ENCODE measurements at regions not wholly inside any gene's neighbourhood (a gene's known extent, or its start where the extent isn't known, plus 50 kb on each side); places are given as distances from the start of the nearest gene placed in this dataset.

DNA sequence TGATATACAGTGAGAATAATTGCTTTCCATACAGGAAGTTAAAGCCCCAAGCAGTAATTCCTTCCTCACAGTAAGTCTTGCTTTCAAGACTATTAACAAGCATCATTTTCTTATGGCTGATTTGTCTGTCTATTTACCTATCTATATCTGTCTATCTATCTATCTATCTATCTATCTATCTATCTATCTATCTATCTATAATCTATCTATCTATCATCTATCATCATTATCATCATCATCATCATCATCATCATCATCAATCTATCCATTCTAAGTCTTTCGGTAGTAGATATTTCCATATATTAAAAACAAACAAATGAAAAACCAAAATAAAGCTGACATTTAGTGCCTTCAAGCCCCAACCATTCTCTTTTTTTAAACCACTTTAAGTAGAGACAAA, 224.4 kb upstream of the RXFP2 start:
- TF ChIP-seq ZNF274 (IDR thresholded peaks at IDR 0.05; ENCODE audit: low read depth, low read length) (no peak), YY1 (IDR thresholded peaks at IDR 0.05; ENCODE audit: insufficient read depth, insufficient read length) (no peak), SUZ12 (IDR thresholded peaks at IDR 0.05; ENCODE audit: extremely low read depth, insufficient read depth, insufficient read length) (no peak)
- no peaks in the 10 kb centered on the region for H3K36me3 ChIP-seq (ENCODE audit: insufficient read depth, insufficient read length, low read length)
- no peaks in the 10 kb centered on the region for H3K27me3 ChIP-seq (ENCODE audit: insufficient read depth, insufficient read length)
- H3K9me3 ChIP-seq (ENCODE audit: insufficient read depth, low read length): no peaks in the 10 kb centered on the region
- DNase-seq (ENCODE audit: low read depth, low spot score): no peak
- H3K4me1 ChIP-seq (ENCODE audit: insufficient read depth, insufficient read length): no peaks in the 10 kb centered on the region
- H3K9ac ChIP-seq (ENCODE audit: insufficient read length, low read depth): no peak overlapping the region
- H3K4me3 ChIP-seq (ENCODE audit: insufficient read length, low read depth): no peak overlapping the region

DNA sequence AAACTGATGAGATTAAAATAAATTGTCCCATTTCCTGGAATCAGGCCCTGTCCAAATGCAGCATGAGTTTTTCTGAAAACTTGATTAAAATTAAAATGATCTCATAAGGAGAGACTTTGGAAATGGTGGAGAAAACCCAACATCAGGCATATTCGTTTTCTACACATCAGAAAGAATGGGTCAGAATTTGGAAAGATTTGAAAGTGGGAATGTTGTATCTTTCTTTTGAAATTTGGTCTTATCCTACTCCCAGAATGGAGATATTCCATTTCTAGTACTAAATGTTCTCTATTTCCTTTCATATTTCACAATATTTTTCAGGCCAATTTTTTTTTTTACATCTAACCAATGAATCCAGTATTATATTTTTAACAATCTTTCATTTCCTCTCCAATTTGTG, 223.9 kb upstream of the RXFP2 start:
- no peaks in the 10 kb centered on the region for H3K27me3 ChIP-seq (ENCODE audit: insufficient read depth, insufficient read length)
- no peaks in the 10 kb centered on the region for H3K9me3 ChIP-seq (ENCODE audit: insufficient read depth, low read length)
- no peaks in the 10 kb centered on the region for H3K4me1 ChIP-seq (ENCODE audit: insufficient read depth, insufficient read length)
- no peak overlapping the region for H3K9ac ChIP-seq (ENCODE audit: insufficient read length, low read depth)
- DNase-seq (ENCODE audit: low read depth, low spot score): no peak
- H3K36me3 ChIP-seq (ENCODE audit: insufficient read depth, insufficient read length, low read length): no peaks in the 10 kb centered on the region
- no peak for TF ChIP-seq YY1 (IDR thresholded peaks at IDR 0.05; ENCODE audit: insufficient read depth, insufficient read length)
- no peak for TF ChIP-seq ZNF274 (IDR thresholded peaks at IDR 0.05; ENCODE audit: low read depth, low read length)
- no peak for TF ChIP-seq SUZ12 (IDR thresholded peaks at IDR 0.05; ENCODE audit: extremely low read depth, insufficient read depth, insufficient read length)
- no peak overlapping the region for H3K4me3 ChIP-seq (ENCODE audit: insufficient read length, low read depth)

GRCh38 chr13:31517599-31517998, 221.7 kb upstream of the RXFP2 start:
- no peak overlapping the region for H3K4me3 ChIP-seq (ENCODE audit: insufficient read length, low read depth)
- DNase-seq (ENCODE audit: low read depth, low spot score): no peak
- H3K36me3 ChIP-seq (ENCODE audit: insufficient read depth, insufficient read length, low read length): no peaks in the 10 kb centered on the region
- no peaks in the 10 kb centered on the region for H3K27me3 ChIP-seq (ENCODE audit: insufficient read depth, insufficient read length)
- H3K9ac ChIP-seq (ENCODE audit: insufficient read length, low read depth): no peak overlapping the region
- H3K9me3 ChIP-seq (ENCODE audit: insufficient read depth, low read length): no peaks in the 10 kb centered on the region
- H3K4me1 ChIP-seq (ENCODE audit: insufficient read depth, insufficient read length): no peaks in the 10 kb centered on the region
- no peak for TF ChIP-seq YY1 (IDR thresholded peaks at IDR 0.05; ENCODE audit: insufficient read depth, insufficient read length)
- TF ChIP-seq ZNF274 (IDR thresholded peaks at IDR 0.05; ENCODE audit: low read depth, low read length): no peak
- TF ChIP-seq SUZ12 (IDR thresholded peaks at IDR 0.05; ENCODE audit: extremely low read depth, insufficient read depth, insufficient read length): no peak

- no peak for DNase-seq (ENCODE audit: low read depth, low spot score)
- Histone ChIP-seq H3K4me3 (ENCODE audit: insufficient read length, low read depth) (no peak overlapping the region), H3K4me1 (ENCODE audit: insufficient read depth, insufficient read length) (no peaks in the 10 kb centered on the region), H3K9ac (ENCODE audit: insufficient read length, low read depth) (no peak overlapping the region), H3K9me3 (ENCODE audit: insufficient read depth, low read length) (no peaks in the 10 kb centered on the region), H3K36me3 (ENCODE audit: insufficient read depth, insufficient read length, low read length) (no peaks in the 10 kb centered on the region), H3K27me3 (ENCODE audit: insufficient read depth, insufficient read length) (no peaks in the 10 kb centered on the region)
- TF ChIP-seq ZNF274 (IDR thresholded peaks at IDR 0.05; ENCODE audit: low read depth, low read length) (no peak), SUZ12 (IDR thresholded peaks at IDR 0.05; ENCODE audit: extremely low read depth, insufficient read depth, insufficient read length) (no peak), YY1 (IDR thresholded peaks at IDR 0.05; ENCODE audit: insufficient read depth, insufficient read length) (no peak)
These were observed 220.7 kb upstream of the RXFP2 start for GRCh38 chr13:31518645-31519044.

- no peak for DNase-seq (ENCODE audit: low read depth, low spot score)
- no peak overlapping the region for H3K4me3 ChIP-seq (ENCODE audit: insufficient read length, low read depth)
These were observed 217.9 kb upstream of the RXFP2 start for GRCh38 chr13:31521435-31521834.

GRCh38 chr13:31522396-31522795, 216.9 kb upstream of the RXFP2 start:
- no peak for DNase-seq (ENCODE audit: low read depth, low spot score)
- Histone ChIP-seq H3K27me3 (ENCODE audit: insufficient read depth, insufficient read length) (no peaks in the 10 kb centered on the region), H3K4me3 (ENCODE audit: insufficient read length, low read depth) (no peak overlapping the region), H3K9me3 (ENCODE audit: insufficient read depth, low read length) (no peaks in the 10 kb centered on the region), H3K9ac (ENCODE audit: insufficient read length, low read depth) (no peak overlapping the region), H3K4me1 (ENCODE audit: insufficient read depth, insufficient read length) (no peaks in the 10 kb centered on the region), H3K36me3 (ENCODE audit: insufficient read depth, insufficient read length, low read length) (no peaks in the 10 kb centered on the region)
- TF ChIP-seq ZNF274 (IDR thresholded peaks at IDR 0.05; ENCODE audit: low read depth, low read length) (no peak), SUZ12 (IDR thresholded peaks at IDR 0.05; ENCODE audit: extremely low read depth, insufficient read depth, insufficient read length) (no peak)

More at GRCh38 chr13:31521435-31521834, 217.9 kb upstream of the RXFP2 start:
- Histone ChIP-seq H3K36me3 (ENCODE audit: insufficient read depth, insufficient read length, low read length) (no peaks in the 10 kb centered on the region), H3K4me1 (ENCODE audit: insufficient read depth, insufficient read length) (no peaks in the 10 kb centered on the region), H3K9me3 (ENCODE audit: insufficient read depth, low read length) (no peaks in the 10 kb centered on the region), H3K27me3 (ENCODE audit: insufficient read depth, insufficient read length) (no peaks in the 10 kb centered on the region), H3K9ac (ENCODE audit: insufficient read length, low read depth) (no peak overlapping the region)
- no peak for TF ChIP-seq SUZ12 (IDR thresholded peaks at IDR 0.05; ENCODE audit: extremely low read depth, insufficient read depth, insufficient read length)
- no peak for TF ChIP-seq ZNF274 (IDR thresholded peaks at IDR 0.05; ENCODE audit: low read depth, low read length)
- TF ChIP-seq YY1 (IDR thresholded peaks at IDR 0.05; ENCODE audit: insufficient read depth, insufficient read length): no peak

GRCh38 chr13:31528176-31528575, 211.2 kb upstream of the RXFP2 start:
- no peaks in the 10 kb centered on the region for H3K27me3 ChIP-seq (ENCODE audit: insufficient read depth, insufficient read length)
- no peak overlapping the region for H3K4me3 ChIP-seq (ENCODE audit: insufficient read length, low read depth)
- no peaks in the 10 kb centered on the region for H3K9me3 ChIP-seq (ENCODE audit: insufficient read depth, low read length)
- no peaks in the 10 kb centered on the region for H3K36me3 ChIP-seq (ENCODE audit: insufficient read depth, insufficient read length, low read length)
- no peaks in the 10 kb centered on the region for H3K4me1 ChIP-seq (ENCODE audit: insufficient read depth, insufficient read length)
- no peak for DNase-seq (ENCODE audit: low read depth, low spot score)
- TF ChIP-seq ZNF274 (IDR thresholded peaks at IDR 0.05; ENCODE audit: low read depth, low read length) (no peak), YY1 (IDR thresholded peaks at IDR 0.05; ENCODE audit: insufficient read depth, insufficient read length) (no peak), SUZ12 (IDR thresholded peaks at IDR 0.05; ENCODE audit: extremely low read depth, insufficient read depth, insufficient read length) (no peak)
- no peak overlapping the region for H3K9ac ChIP-seq (ENCODE audit: insufficient read length, low read depth)

GRCh38 chr13:31528758-31529157, 210.6 kb upstream of the RXFP2 start:
- H3K4me1 ChIP-seq (ENCODE audit: insufficient read depth, insufficient read length): no peaks in the 10 kb centered on the region
- H3K36me3 ChIP-seq (ENCODE audit: insufficient read depth, insufficient read length, low read length): no peaks in the 10 kb centered on the region
- H3K27me3 ChIP-seq (ENCODE audit: insufficient read depth, insufficient read length): no peaks in the 10 kb centered on the region
- H3K9ac ChIP-seq (ENCODE audit: insufficient read length, low read depth): no peak overlapping the region
- H3K4me3 ChIP-seq (ENCODE audit: insufficient read length, low read depth): no peak overlapping the region
- no peaks in the 10 kb centered on the region for H3K9me3 ChIP-seq (ENCODE audit: insufficient read depth, low read length)
- DNase-seq (ENCODE audit: low read depth, low spot score): no peak
- TF ChIP-seq ZNF274 (IDR thresholded peaks at IDR 0.05; ENCODE audit: low read depth, low read length) (no peak), YY1 (IDR thresholded peaks at IDR 0.05; ENCODE audit: insufficient read depth, insufficient read length) (no peak), SUZ12 (IDR thresholded peaks at IDR 0.05; ENCODE audit: extremely low read depth, insufficient read depth, insufficient read length) (no peak)
